GM23248 (cell line): ENCODE measurements at regions not wholly inside any gene's neighbourhood (a gene's known extent, or its start where the extent isn't known, plus 50 kb on each side); places are given as distances from the start of the nearest gene placed in this dataset.

Experiments
- EZH2 ChIP-seq: fragments of 200-600 bp; sonication (generic); IDR thresholded peaks from 2 replicates; pipeline ENCODE4 v1.6.1; 2018; ENCODE audit warnings: antibody characterized with exemption, mild to moderate bottlenecking; ENCODE audit not compliant: insufficient read depth, poor library complexity, severe bottlenecking
- EZH2phosphoT487 ChIP-seq: fragments of 200-600 bp; sonication (generic); IDR thresholded peaks from 2 replicates; pipeline ENCODE4 v1.6.1; 2018; ENCODE audit warnings: antibody characterized with exemption, moderate library complexity, mild to moderate bottlenecking, low read depth; ENCODE audit not compliant: insufficient read depth

GRCh38 chr3:28905798-28906197, 375.1 kb upstream of the RBMS3 start:
- no peak for TF ChIP-seq EZH2phosphoT487
- no peak for TF ChIP-seq EZH2
